ENCODE measurements at regions not wholly inside any gene's neighbourhood (a gene's known extent, or its start where the extent isn't known, plus 50 kb on each side); places are given as distances from the start of the nearest gene placed in this dataset.

GRCh38 chr5:101678481-101679193 lies 617.4 kb downstream of the SLCO4C1 start (continued):
- TF ChIP-seq NR0B2 (CRISPR knock-in tag; IDR thresholded peaks at IDR 0.05) (no peak), FOXK1 (CRISPR knock-in tag; IDR thresholded peaks at IDR 0.05; ENCODE audit: borderline replicate concordance, low read depth) (no peak), FOXK2 (IDR thresholded peaks at IDR 0.05) (no peak), XRCC5 (optimal IDR thresholded peaks at IDR 0.05; ENCODE audit: low read length) (peak; percentile 27), STAG1 (CRISPR knock-in tag; IDR thresholded peaks at IDR 0.05) (peak; percentile 73), CCDC6 (CRISPR knock-in tag; IDR thresholded peaks at IDR 0.05) (no peak), ZNF605 (CRISPR knock-in tag; IDR thresholded peaks at IDR 0.05) (no peak), RAD21 (CRISPR knock-in tag; IDR thresholded peaks at IDR 0.05) (peak; percentile 15; the same call in 1 of the 2 replicates), ZBTB2 (CRISPR knock-in tag; IDR thresholded peaks at IDR 0.05; ENCODE audit: low read depth) (no peak), PRMT3 (CRISPR knock-in tag; IDR thresholded peaks at IDR 0.05; ENCODE audit: borderline replicate concordance, low read depth) (no peak)

GRCh38 chr5:101677961-101678360 lies 618.1 kb downstream of the SLCO4C1 start:
- DNase-seq (ENCODE audit: low spot score) (no peak), FAIRE-seq (no peak), ATAC-seq (peak; percentile 54)
- Histone ChIP-seq H2AFZ (ENCODE audit: low read length) (no peak overlapping the region), H3K4me1 (ENCODE audit: insufficient read depth, low read length) (peaks cover 7% of the 10 kb centered on the region), H3K4me3 (replicated peaks in 1 of 3; ENCODE audit: insufficient read depth in 1 of 3, low read depth in 2 of 3, low read length in 3 of 3) (no peak overlapping the region), H3K36me3 (replicated peaks in 1 of 2; ENCODE audit: control insufficient read depth in 1 of 2, insufficient read depth in 2 of 2, low read length in 2 of 2) (no peaks in the 10 kb centered on the region), H3K79me2 (ENCODE audit: insufficient read depth, low read length) (no peaks in the 10 kb centered on the region), H4K20me1 (ENCODE audit: insufficient read depth, low read length) (no peaks in the 10 kb centered on the region), H3K9me3 (ENCODE audit: low read length) (no peaks in the 10 kb centered on the region), H3K27ac (ENCODE audit: extremely low read length, insufficient read depth, low read length) (no peak overlapping the region), H3K27me3 (ENCODE audit: control insufficient read depth in 1 of 2, insufficient read depth in 2 of 2, low read length in 2 of 2) (no peaks in the 10 kb centered on the region), H3K9ac (ENCODE audit: insufficient read depth, low read depth, low read length) (no peak overlapping the region), H3K4me2 (ENCODE audit: low read depth, low read length) (no peak overlapping the region; the same call in 1 of the 2 replicates)
- in situ Hi-C loops (cut with HindIII; ENCODE audit: extremely low pct_ligation_motif_present, low pct_unique_long_range_greater_than_20kb) = no loop called here
- ChIA-PET POLR2A (no interaction called here), CTCF (ENCODE audit: low intra/inter-chr PET ratio, low total read pairs) (interaction anchor here (1.1 to 1.2 kb wide), 2 partner anchors 1199 to 1247 kb away, joined by 3 read pairs; no protein-coding TSS in a partner anchor)
- BruUV-seq (replicated peaks) = no TSS peak
- WGBS (ENCODE audit: low lambda C conversion rate) = 2% methylated on average over 5 of the region's 5 CpGs
- TF ChIP-seq STAT6 (CRISPR knock-in tag; IDR thresholded peaks at IDR 0.05; ENCODE audit: borderline replicate concordance) (no peak), FOXO4 (CRISPR knock-in tag; conservative IDR thresholded peaks at IDR 0.05) (no peak), ZNF652 (CRISPR knock-in tag; IDR thresholded peaks at IDR 0.05; ENCODE audit: borderline replicate concordance, low read depth) (no peak), SETDB1 (CRISPR knock-in tag; IDR thresholded peaks at IDR 0.05; ENCODE audit: borderline replicate concordance) (no peak), ZNF776 (CRISPR knock-in tag; IDR thresholded peaks at IDR 0.05) (no peak), HHEX (CRISPR knock-in tag; IDR thresholded peaks at IDR 0.05) (no peak), NFIC (IDR thresholded peaks at IDR 0.05; ENCODE audit: low read length) (no peak), ZIK1 (CRISPR knock-in tag; IDR thresholded peaks at IDR 0.05; ENCODE audit: borderline replicate concordance, low read depth) (no peak)
- intact Hi-C loops (cut with micrococcal nuclease; ENCODE audit: unreplicated experiment) = loop anchor here (2.0 to 5.0 kb wide), 2 partner anchors 906 to 1247 kb away; no protein-coding TSS in a partner anchor
